ENCODE measurements at regions not wholly inside any gene's neighbourhood (a gene's known extent, or its start where the extent isn't known, plus 50 kb on each side); places are given as distances from the start of the nearest gene placed in this dataset.

- no peak for TF ChIP-seq POLR2AphosphoS5 (IDR thresholded peaks at IDR 0.05; ENCODE audit: low read depth, low read length)
- TF ChIP-seq SPI1 (IDR thresholded peaks at IDR 0.05; ENCODE audit: low read depth, low read length) = no peak
- DNase-seq (ENCODE audit: insufficient read length, low spot score) = no peak
- FAIRE-seq = no peak
These were observed 69.9 kb upstream of the NKX1-1 start for GRCh38 chr4:1476140-1476513.

GRCh38 chr4:1475277-1476139 is 69.3 kb upstream of the NKX1-1 start:
- DNase-seq (ENCODE audit: insufficient read length, low spot score) = no peak
- FAIRE-seq = no peak
- TF ChIP-seq SPI1 (IDR thresholded peaks at IDR 0.05; ENCODE audit: low read depth, low read length) (no peak), PAX5 (IDR thresholded peaks at IDR 0.05; ENCODE audit: insufficient read depth, low read length, severe bottlenecking) (no peak), POLR2A (IDR thresholded peaks at IDR 0.05; ENCODE audit: low read depth, low read length) (no peak), POLR2AphosphoS5 (IDR thresholded peaks at IDR 0.05; ENCODE audit: low read depth, low read length) (no peak), POU2F2 (IDR thresholded peaks at IDR 0.05; ENCODE audit: low read depth, low read length) (no peak), TAF1 (IDR thresholded peaks at IDR 0.05; ENCODE audit: low read depth, low read length) (no peak)

GRCh38 chr4:1474126-1475090 is 68.2 kb upstream of the NKX1-1 start:
- no peak for DNase-seq (ENCODE audit: insufficient read length, low spot score)
- no peak for FAIRE-seq
- TF ChIP-seq SPI1 (IDR thresholded peaks at IDR 0.05; ENCODE audit: low read depth, low read length) (no peak), PAX5 (IDR thresholded peaks at IDR 0.05; ENCODE audit: insufficient read depth, low read length, severe bottlenecking) (no peak), TAF1 (IDR thresholded peaks at IDR 0.05; ENCODE audit: low read depth, low read length) (no peak), POU2F2 (IDR thresholded peaks at IDR 0.05; ENCODE audit: low read depth, low read length) (no peak), POLR2A (IDR thresholded peaks at IDR 0.05; ENCODE audit: low read depth, low read length) (no peak), POLR2AphosphoS5 (IDR thresholded peaks at IDR 0.05; ENCODE audit: low read depth, low read length) (no peak)

GRCh38 chr4:1473718-1474117 is 67.5 kb upstream of the NKX1-1 start:
- TF ChIP-seq POLR2A (IDR thresholded peaks at IDR 0.05; ENCODE audit: low read depth, low read length) (no peak), SPI1 (IDR thresholded peaks at IDR 0.05; ENCODE audit: low read depth, low read length) (no peak), POLR2AphosphoS5 (IDR thresholded peaks at IDR 0.05; ENCODE audit: low read depth, low read length) (no peak), PAX5 (IDR thresholded peaks at IDR 0.05; ENCODE audit: insufficient read depth, low read length, severe bottlenecking) (no peak), POU2F2 (IDR thresholded peaks at IDR 0.05; ENCODE audit: low read depth, low read length) (no peak), TAF1 (IDR thresholded peaks at IDR 0.05; ENCODE audit: low read depth, low read length) (no peak)
- DNase-seq (ENCODE audit: insufficient read length, low spot score) (no peak), FAIRE-seq (no peak)

- TF ChIP-seq POLR2A (IDR thresholded peaks at IDR 0.05; ENCODE audit: low read depth, low read length) (no peak), POU2F2 (IDR thresholded peaks at IDR 0.05; ENCODE audit: low read depth, low read length) (no peak), TAF1 (IDR thresholded peaks at IDR 0.05; ENCODE audit: low read depth, low read length) (no peak), POLR2AphosphoS5 (IDR thresholded peaks at IDR 0.05; ENCODE audit: low read depth, low read length) (no peak), SPI1 (IDR thresholded peaks at IDR 0.05; ENCODE audit: low read depth, low read length) (no peak), PAX5 (IDR thresholded peaks at IDR 0.05; ENCODE audit: insufficient read depth, low read length, severe bottlenecking) (no peak)
- no peak for FAIRE-seq
- no peak for DNase-seq (ENCODE audit: insufficient read length, low spot score)
These were observed 66.8 kb upstream of the NKX1-1 start for GRCh38 chr4:1472911-1473518.

- DNase-seq (ENCODE audit: insufficient read length, low spot score) (peak; percentile 5), FAIRE-seq (no peak)
These were observed 66.0 kb upstream of the NKX1-1 start for GRCh38 chr4:1472148-1472797.

GRCh38 chr4:1471443-1472147 is 65.4 kb upstream of the NKX1-1 start:
- no peak for FAIRE-seq
- TF ChIP-seq PAX5 (IDR thresholded peaks at IDR 0.05; ENCODE audit: insufficient read depth, low read length, severe bottlenecking) (no peak), POLR2AphosphoS5 (IDR thresholded peaks at IDR 0.05; ENCODE audit: low read depth, low read length) (no peak), TAF1 (IDR thresholded peaks at IDR 0.05; ENCODE audit: low read depth, low read length) (no peak), SPI1 (IDR thresholded peaks at IDR 0.05; ENCODE audit: low read depth, low read length) (no peak), POU2F2 (IDR thresholded peaks at IDR 0.05; ENCODE audit: low read depth, low read length) (no peak), POLR2A (IDR thresholded peaks at IDR 0.05; ENCODE audit: low read depth, low read length) (no peak)
- no peak for DNase-seq (ENCODE audit: insufficient read length, low spot score)

More at GRCh38 chr4:1472148-1472797, 66.0 kb upstream of the NKX1-1 start:
- TF ChIP-seq SPI1 (IDR thresholded peaks at IDR 0.05; ENCODE audit: low read depth, low read length) = no peak
- no peak for TF ChIP-seq POLR2AphosphoS5 (IDR thresholded peaks at IDR 0.05; ENCODE audit: low read depth, low read length)
- no peak for TF ChIP-seq PAX5 (IDR thresholded peaks at IDR 0.05; ENCODE audit: insufficient read depth, low read length, severe bottlenecking)
- TF ChIP-seq POLR2A (IDR thresholded peaks at IDR 0.05; ENCODE audit: low read depth, low read length) = no peak

- TF ChIP-seq POLR2AphosphoS5 (IDR thresholded peaks at IDR 0.05; ENCODE audit: low read depth, low read length) = no peak
- no peak for TF ChIP-seq POU2F2 (IDR thresholded peaks at IDR 0.05; ENCODE audit: low read depth, low read length)
- TF ChIP-seq TAF1 (IDR thresholded peaks at IDR 0.05; ENCODE audit: low read depth, low read length) = no peak
- no peak for TF ChIP-seq PAX5 (IDR thresholded peaks at IDR 0.05; ENCODE audit: insufficient read depth, low read length, severe bottlenecking)
- no peak for TF ChIP-seq POLR2A (IDR thresholded peaks at IDR 0.05; ENCODE audit: low read depth, low read length)
- no peak for TF ChIP-seq SPI1 (IDR thresholded peaks at IDR 0.05; ENCODE audit: low read depth, low read length)
- FAIRE-seq (no peak), DNase-seq (ENCODE audit: insufficient read length, low spot score) (no peak)
These were observed 64.7 kb upstream of the NKX1-1 start for GRCh38 chr4:1470816-1471442.

Measured in GM12891 (cell line).